T-helper 1 cell treated with Interleukin-12 subunit alpha and Interleukin-12 subunit beta and Interleukin-4 antibody, amounts not matched to agents 30 ng/mL and 1 ng/mL, for 36 hours (primary cell): ENCODE measurements at regions not wholly inside any gene's neighbourhood (a gene's known extent, or its start where the extent isn't known, plus 50 kb on each side); places are given as distances from the start of the nearest gene placed in this dataset.

ENCODE experiments used
- intact Hi-C: fragments of 100-400 bp; cut with micrococcal nuclease; formaldehyde crosslinking; loops from one replicate; pipeline ENCODE4 v1.15.1; 2024

DNA sequence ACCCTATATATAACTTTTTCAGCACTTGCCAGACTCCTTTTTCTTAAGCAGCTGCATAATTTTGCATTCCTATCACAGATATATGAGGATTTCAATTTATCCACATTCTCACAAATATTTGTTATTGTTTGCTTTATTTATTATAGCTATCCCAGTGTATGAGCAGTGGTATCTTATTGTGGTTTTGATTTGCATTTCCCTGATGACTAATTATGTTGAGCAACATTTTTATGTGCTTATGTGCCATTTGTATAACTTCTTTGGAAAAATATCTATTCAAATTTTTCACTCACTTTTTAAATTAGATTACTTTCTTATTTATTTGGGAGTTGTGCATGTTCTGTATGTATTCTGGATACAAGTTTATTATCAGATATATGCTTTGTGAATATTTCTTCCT lies 361.9 kb downstream of the KCTD8 start:
- intact Hi-C loops, result no loop called here

DNA sequence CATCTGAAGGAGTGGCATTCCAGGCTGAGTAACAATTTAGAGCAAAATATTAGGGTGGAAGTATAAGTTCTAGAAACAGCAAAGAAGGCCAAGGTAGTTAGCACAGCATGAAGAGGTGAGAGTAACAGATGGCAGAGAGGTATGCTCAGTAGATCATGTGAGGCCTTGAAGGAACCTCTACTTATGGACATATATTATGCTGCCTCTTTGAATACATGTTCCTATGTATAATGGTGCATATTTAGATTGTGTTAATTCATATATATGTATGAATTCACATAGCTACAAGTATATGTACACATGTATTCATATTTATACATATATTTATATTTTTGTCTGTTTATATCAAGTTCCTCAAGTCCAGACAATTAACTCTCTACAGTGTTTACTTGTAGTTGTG lies 355.2 kb downstream of the KCTD8 start:
- intact Hi-C loops, result no loop called here

DNA sequence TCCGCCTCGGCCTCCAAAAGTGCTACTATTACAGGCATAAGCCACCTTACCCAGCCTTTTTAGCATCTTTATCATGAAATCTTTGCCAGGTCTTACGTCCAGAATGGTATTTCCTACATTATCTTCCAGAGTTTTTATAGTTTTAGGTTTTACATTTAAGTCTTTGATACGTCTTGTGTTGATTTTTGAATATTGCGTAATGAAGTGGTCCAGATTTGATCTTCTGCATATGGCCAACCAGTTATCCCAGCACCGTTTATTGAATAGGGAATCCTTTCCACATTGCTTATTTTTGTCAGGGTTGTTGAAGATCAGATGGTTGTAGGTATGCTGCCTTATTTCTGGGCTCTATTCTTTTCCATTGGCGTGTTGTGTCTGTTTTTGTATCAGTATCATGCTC lies 349.6 kb downstream of the KCTD8 start:
- intact Hi-C loops, result no loop called here

DNA sequence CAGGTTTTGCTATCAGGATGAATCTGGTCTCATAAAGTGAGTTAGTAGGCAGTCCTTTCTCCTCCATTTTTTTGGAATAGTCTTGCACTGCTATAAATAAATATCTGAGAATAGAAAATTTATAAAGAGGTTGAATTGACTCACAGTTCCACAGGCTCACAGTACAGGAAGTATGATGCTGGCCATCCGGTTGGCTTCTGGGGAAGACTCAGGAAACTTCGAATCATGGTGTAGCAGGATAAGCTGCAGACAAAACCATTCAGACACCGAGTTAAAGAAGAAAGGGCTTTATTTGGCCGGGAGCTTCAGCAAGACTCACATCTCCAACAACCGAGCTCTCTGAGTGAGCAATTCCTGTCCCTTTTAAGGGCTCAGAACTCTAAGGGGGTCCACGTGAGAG lies 348.2 kb downstream of the KCTD8 start:
- intact Hi-C loops, result no loop called here

DNA sequence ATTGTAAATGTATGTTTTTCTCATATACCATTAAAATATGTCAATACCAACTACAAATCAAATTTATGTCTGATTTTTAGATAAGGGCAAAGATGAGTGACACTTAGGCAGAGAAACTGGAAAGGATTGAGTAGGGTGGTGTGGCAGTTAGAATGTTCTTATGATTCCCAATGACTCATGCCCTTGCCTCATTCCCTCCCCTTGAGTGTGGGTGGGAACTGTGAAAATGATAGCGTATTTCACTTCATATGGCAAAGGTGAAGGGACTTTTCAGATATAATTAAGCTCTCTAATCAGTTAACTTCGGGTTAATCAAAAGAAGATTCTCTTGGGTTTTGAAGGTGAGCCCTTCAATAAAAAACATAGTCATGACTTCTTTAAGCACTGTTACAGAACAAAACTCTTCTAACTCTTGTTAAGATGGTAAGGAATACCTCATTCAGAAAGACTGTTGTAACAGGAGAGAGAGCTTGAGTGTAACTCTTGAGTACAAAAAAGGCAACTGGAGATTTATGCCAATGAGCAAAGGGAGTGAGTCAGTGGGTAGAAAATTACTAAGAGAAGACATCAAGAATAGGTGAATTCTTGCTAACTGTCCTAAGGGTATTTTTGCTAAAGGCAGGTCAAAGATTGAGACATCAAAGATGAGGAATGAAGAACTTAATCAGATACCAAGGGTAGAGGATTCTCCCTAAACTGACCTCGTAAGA lies 329.5 kb downstream of the KCTD8 start:
- intact Hi-C loops, result no loop called here

DNA sequence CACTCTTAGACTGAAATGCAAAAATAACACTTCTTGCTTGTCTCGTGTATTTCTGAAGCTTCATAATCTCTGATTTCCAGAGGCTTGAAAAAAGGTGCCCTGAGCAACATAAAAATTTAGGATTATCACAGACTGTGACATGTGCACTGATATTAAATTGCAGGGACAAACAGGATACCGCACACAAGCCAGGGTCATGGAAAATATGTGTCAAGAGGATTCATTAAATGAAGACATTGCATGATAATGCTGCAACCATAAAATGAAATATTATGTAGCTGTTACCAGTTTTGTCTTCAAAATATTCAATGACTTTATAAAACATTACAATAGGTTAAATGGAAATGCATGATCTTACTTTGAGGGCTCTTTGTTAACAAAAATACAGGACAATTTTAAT lies 328.0 kb downstream of the KCTD8 start:
- intact Hi-C loops, result no loop called here

DNA sequence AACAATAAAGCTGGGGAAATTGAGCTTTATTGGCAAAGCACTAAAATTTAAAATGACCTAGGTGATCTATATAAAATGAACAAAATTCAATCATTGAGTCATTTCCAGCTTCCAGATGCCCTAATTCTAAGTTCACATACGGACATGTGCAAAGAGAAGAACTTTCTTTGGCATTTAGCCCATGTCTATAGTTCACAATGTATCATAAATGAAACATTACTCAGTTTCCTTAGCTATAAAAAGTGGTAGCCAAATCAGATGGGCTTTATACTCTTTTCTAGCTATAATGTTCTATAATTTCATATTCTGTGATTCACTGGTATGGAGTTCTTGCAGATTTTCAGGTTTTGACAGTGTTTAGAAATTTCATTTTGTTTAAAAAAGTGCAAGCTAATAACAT lies 327.4 kb downstream of the KCTD8 start:
- intact Hi-C loops, result no loop called here
